A673 (cell line): ENCODE measurements at regions not wholly inside any gene's neighbourhood (a gene's known extent, or its start where the extent isn't known, plus 50 kb on each side); places are given as distances from the start of the nearest gene placed in this dataset.

Experiments
- BruUV-seq: library from RNA; stranded (reverse); fragments of 400-500 nt; replicated peaks from 2 replicates; lab custom pipeline; 2021; lab: Mats Ljungman, UMichigan
- CTCF ChIA-PET: fragments of 300-600 bp; sonication (Branson Sonifier 250); formaldehyde crosslinking; loops from one replicate; lab custom pipeline; 2022; ENCODE audit warnings: antibody characterized with exemption; lab: Charles Lee
- POLR2A ChIA-PET: fragments of 300-600 bp; sonication (Branson Sonifier 250); formaldehyde crosslinking; loops from one replicate; lab custom pipeline; 2022; ENCODE audit warnings: antibody characterized with exemption; ENCODE audit not compliant: low non-redundant PET; lab: Charles Lee
- DNase-seq: peaks from one replicate; pipeline ENCODE4 v3.0.0-alpha.2; 2015; ENCODE audit warnings: low spot score
- H3K27ac ChIP-seq: fragments of 200-600 bp; sonication (generic); 2 replicates; pipeline ENCODE4 v1.5.1; 2016; ENCODE audit warnings: mixed run types, low read depth, mild to moderate bottlenecking, mixed read lengths, antibody characterized with exemption, low read length; ENCODE audit not compliant: poor library complexity, severe bottlenecking
- H3K27me3 ChIP-seq: fragments of 200-600 bp; sonication (generic); replicated peaks from 2 replicates; pipeline ENCODE4 v1.6.1; 2017; ENCODE audit warnings: mixed run types, low read depth, mild to moderate bottlenecking, mixed read lengths, antibody characterized with exemption, low read length; ENCODE audit not compliant: insufficient read depth, poor library complexity
- H3K36me3 ChIP-seq: fragments of 200-600 bp; sonication (generic); 2 replicates; pipeline ENCODE4 v1.6.1; 2016; ENCODE audit warnings: mixed run types, mild to moderate bottlenecking, mixed read lengths, antibody characterized with exemption, low read length; ENCODE audit not compliant: insufficient read depth, poor library complexity, severe bottlenecking
- H3K4me1 ChIP-seq: fragments of 200-600 bp; sonication (generic); 2 replicates; pipeline ENCODE4 v1.6.1; 2017; ENCODE audit warnings: mixed run types, mild to moderate bottlenecking, mixed read lengths, antibody characterized with exemption, low read length; ENCODE audit not compliant: insufficient read depth, poor library complexity, severe bottlenecking
- H3K4me3 ChIP-seq: fragments of 200-600 bp; sonication (generic); 2 replicates; pipeline ENCODE4 v1.5.1; 2016; ENCODE audit warnings: low read depth, mixed run types, mild to moderate bottlenecking, mixed read lengths, low read length; ENCODE audit not compliant: poor library complexity, severe bottlenecking
- H3K9me3 ChIP-seq: fragments of 200-600 bp; sonication (generic); 2 replicates; pipeline ENCODE4 v1.6.1; 2016; ENCODE audit warnings: mixed run types, low read depth, mild to moderate bottlenecking, mixed read lengths, antibody characterized with exemption, low read length; ENCODE audit not compliant: poor library complexity, severe bottlenecking
- EZH2 ChIP-seq: fragments of 200-600 bp; sonication (generic); IDR thresholded peaks from 2 replicates; pipeline ENCODE4 v1.6.1; 2017; ENCODE audit warnings: borderline replicate concordance, low read depth, mild to moderate bottlenecking, mixed read lengths, antibody characterized with exemption, low read length; ENCODE audit not compliant: poor library complexity, severe bottlenecking
- intact Hi-C: fragments of 100-400 bp; cut with micrococcal nuclease; formaldehyde crosslinking; loops from one replicate; pipeline ENCODE4 v1.10.0; 2022; ENCODE audit not compliant: unreplicated experiment
- TF ChIP-seq, protein P1 (sequence below): fragments of 300-800, 200-600 bp; sonication (generic); conservative IDR thresholded peaks from 2 replicates; pipeline ENCODE4 v1.5.1; 2017; ENCODE audit warnings: low read depth, mild to moderate bottlenecking, antibody characterized with exemption, low read length, moderate library complexity, mixed read lengths

DNA sequence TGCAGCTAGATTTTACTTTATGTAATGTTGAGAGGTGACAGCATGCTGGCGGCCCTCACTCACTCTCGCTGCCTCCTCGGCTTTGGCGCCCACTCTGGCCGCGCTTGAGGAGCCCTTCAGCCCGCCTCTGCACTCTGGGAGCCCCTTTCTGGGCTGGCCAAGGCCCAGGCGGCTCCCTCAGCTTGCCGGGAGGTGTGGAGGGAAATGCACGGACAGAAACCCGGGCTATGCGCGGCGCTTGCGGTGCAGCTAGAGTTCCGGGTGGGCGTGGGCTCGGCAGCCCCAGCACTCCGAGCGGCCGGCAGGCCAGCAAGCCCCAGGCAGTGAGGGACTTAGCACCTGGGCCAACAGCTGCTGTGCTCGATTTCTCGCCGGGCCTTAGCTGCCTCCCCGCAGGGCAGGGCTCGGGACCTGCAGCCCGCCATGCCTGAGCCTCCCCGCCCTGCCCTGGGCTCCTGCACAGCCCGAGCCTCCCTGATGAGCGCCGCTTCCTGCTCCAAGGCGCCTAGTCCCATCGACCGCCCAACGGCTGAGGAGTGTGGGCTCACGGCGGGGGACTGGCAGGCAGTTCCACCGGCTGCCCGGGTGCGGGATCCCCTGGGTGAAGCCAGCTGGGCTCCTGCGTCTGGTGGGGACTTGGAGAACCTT is 128.7 kb downstream of the GASK1B start:
- no peak for DNase-seq
- H3K4me3 ChIP-seq, result no peak overlapping the region
- H3K9me3 ChIP-seq, result no peaks in the 10 kb centered on the region
- no TSS peak for BruUV-seq
- intact Hi-C loops, result no loop called here
- H3K4me1 ChIP-seq, result no peaks in the 10 kb centered on the region
- ChIA-PET CTCF (no interaction called here), POLR2A (no interaction called here)
- no peaks in the 10 kb centered on the region for H3K27me3 ChIP-seq
- TF ChIP-seq, protein P1, sequence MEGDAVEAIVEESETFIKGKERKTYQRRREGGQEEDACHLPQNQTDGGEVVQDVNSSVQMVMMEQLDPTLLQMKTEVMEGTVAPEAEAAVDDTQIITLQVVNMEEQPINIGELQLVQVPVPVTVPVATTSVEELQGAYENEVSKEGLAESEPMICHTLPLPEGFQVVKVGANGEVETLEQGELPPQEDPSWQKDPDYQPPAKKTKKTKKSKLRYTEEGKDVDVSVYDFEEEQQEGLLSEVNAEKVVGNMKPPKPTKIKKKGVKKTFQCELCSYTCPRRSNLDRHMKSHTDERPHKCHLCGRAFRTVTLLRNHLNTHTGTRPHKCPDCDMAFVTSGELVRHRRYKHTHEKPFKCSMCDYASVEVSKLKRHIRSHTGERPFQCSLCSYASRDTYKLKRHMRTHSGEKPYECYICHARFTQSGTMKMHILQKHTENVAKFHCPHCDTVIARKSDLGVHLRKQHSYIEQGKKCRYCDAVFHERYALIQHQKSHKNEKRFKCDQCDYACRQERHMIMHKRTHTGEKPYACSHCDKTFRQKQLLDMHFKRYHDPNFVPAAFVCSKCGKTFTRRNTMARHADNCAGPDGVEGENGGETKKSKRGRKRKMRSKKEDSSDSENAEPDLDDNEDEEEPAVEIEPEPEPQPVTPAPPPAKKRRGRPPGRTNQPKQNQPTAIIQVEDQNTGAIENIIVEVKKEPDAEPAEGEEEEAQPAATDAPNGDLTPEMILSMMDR, result no peak
- no peak for TF ChIP-seq EZH2
- H3K36me3 ChIP-seq, result no peaks in the 10 kb centered on the region
- H3K27ac ChIP-seq, result no peak overlapping the region

DNA sequence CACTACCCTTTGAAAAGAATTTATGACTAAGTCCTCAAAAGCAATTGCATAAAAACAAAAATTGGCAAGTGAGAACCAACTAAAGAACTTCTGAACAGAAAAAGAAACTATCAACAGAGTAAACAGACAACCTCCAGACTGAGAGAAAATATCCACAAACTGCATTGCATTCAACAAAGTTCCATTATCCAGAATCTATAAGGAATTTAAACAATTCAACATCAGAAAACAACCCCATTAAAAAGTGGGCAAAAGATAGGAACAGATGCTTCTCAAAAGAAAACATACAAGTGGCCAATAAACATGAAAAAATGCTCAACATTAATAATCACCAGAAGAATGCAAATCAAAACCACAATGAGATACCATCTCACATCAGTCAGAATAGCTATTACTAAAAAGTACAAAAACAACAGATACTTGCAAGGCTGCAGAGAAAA is 130.2 kb downstream of the GASK1B start:
- no TSS peak for BruUV-seq

DNA sequence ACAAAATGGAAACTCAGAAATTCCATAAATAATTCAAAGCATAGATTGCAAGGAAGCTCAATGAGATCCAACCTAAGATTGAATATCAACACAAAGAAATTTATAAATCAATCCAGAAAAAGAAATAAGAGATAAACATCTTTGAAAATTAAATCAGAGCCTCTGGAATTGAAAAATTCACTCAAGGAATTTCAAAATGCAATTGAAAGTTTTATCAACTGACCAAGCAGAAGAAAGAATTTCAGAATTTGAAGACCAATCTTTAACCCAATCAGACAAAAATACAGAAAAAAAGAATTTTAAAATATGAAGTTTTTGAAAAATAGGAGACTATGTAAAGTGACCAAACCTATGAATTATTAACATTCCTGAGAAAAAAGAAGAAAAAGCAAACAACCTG is 134.1 kb downstream of the GASK1B start:
- intact Hi-C loops, result no loop called here
- no TSS peak for BruUV-seq
- CTCF ChIA-PET, result no interaction called here

More for the DNA sequence above, 130.2 kb downstream of the GASK1B start:
- no peak overlapping the region for H3K4me3 ChIP-seq
- H3K27me3 ChIP-seq, result no peaks in the 10 kb centered on the region
- DNase-seq, result no peak
- TF ChIP-seq, protein P1, result no peak
- TF ChIP-seq EZH2, result no peak
- no peaks in the 10 kb centered on the region for H3K4me1 ChIP-seq
- ChIA-PET POLR2A (no interaction called here), CTCF (no interaction called here)
- no peaks in the 10 kb centered on the region for H3K36me3 ChIP-seq
- no peak overlapping the region for H3K27ac ChIP-seq
- H3K9me3 ChIP-seq, result no peaks in the 10 kb centered on the region
- intact Hi-C loops, result no loop called here

More for the DNA sequence above, 134.1 kb downstream of the GASK1B start:
- no peaks in the 10 kb centered on the region for H3K27me3 ChIP-seq
- H3K9me3 ChIP-seq, result no peaks in the 10 kb centered on the region
- DNase-seq, result no peak
- TF ChIP-seq, protein P1, result no peak
- TF ChIP-seq EZH2, result no peak
- H3K27ac ChIP-seq, result no peak overlapping the region
- POLR2A ChIA-PET, result no interaction called here
- H3K36me3 ChIP-seq, result no peaks in the 10 kb centered on the region
- H3K4me3 ChIP-seq, result no peak overlapping the region
- no peaks in the 10 kb centered on the region for H3K4me1 ChIP-seq
